ENCODE measurements at regions not wholly inside any gene's neighbourhood (a gene's known extent, or its start where the extent isn't known, plus 50 kb on each side); places are given as distances from the start of the nearest gene placed in this dataset.
"Not testable (repeated sequence)": the region's sequence is repeated elsewhere in the genome, so short reads cannot be mapped to it uniquely, and the experiment has no call there.

GRCh38 chr7:52253953-52254352 is 781.5 kb upstream of the POM121L12 start:
- DNase-seq = no peak

- no peak for DNase-seq
These were observed 785.7 kb upstream of the POM121L12 start for GRCh38 chr7:52249741-52250140.

GRCh38 chr7:52247518-52247917 is 787.9 kb upstream of the POM121L12 start:
- DNase-seq = no peak

GRCh38 chr7:52243685-52244084 is 791.7 kb upstream of the POM121L12 start:
- no peak for DNase-seq

DNA sequence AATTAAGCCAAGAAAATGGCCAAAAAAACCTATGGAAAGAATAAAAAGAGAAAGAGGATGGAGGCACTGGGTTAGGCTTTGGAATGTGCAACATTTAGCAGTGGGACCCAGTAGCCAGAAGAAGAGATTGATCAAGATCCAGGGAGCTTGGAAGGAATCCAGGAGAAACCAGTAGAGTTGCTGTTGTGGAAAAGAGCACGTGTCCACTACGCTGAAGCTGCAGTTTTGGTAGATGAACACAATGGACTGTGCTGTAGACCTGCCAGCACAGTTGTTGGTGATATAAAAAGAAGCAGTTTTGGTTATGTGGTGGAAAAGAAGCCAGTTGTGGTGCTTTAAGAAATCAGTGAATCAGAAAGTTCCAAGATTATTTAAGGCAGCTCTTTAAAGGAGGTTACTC is 802.2 kb upstream of the POM121L12 start:
- DNase-seq = no peak

GRCh38 chr7:52211930-52212329 is 823.5 kb upstream of the POM121L12 start:
- no peak for DNase-seq

DNA sequence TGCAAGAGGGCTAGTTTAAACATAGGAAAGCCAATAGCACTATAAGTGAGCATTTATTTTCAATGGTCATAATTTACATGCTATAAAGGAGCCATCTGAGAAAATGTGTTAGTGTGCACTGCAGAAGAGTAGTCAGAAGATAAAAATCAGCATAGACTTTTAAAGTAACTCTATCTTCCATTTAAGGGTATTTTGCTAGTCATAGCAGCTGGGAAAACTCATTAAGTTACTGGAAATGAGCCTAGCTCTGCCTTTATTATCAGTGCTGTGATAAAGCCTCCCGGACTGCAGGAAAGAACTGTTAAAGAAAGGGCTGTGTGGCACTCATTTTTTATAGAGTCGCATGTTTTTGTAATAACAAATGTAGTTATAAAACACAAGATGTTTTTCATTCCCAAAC is 825.8 kb upstream of the POM121L12 start:
- DNase-seq = no peak

- DNase-seq = no peak
These were observed 838.2 kb upstream of the POM121L12 start for GRCh38 chr7:52197221-52197620.

- no peak for DNase-seq
These were observed 839.8 kb upstream of the POM121L12 start for GRCh38 chr7:52195664-52196063.

DNA sequence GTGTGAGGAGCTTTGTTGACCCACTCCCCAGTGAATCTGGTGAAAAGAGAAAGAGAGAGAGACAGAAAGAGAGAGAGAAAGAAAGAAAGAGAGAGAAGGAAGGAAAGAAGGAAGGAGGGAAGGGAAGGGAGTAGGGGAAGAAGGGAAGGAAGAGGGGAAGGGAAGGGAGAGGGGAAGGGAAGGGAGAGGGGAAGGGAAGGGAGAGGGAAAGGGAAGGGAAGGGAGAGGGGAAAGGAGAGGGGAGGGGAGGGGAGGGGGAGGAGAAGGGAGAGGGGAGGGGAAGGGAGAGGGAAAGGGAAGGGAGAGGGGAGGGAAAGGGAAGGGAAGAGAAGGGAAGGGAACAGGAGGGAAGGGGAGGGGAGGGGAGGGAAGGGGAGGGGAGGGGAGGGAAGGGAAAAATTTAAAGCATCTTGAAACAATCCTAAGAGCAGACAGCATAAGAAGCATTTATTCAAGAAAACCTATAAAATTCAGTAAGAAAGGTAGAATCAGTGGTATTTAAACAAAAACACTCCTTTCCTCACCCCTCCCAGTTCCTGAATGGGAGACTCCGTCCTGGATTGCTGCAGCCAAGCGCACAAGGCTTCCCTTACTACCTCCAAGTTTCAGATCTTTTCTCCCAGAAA is 846.2 kb upstream of the POM121L12 start:
- no peak for DNase-seq

DNA sequence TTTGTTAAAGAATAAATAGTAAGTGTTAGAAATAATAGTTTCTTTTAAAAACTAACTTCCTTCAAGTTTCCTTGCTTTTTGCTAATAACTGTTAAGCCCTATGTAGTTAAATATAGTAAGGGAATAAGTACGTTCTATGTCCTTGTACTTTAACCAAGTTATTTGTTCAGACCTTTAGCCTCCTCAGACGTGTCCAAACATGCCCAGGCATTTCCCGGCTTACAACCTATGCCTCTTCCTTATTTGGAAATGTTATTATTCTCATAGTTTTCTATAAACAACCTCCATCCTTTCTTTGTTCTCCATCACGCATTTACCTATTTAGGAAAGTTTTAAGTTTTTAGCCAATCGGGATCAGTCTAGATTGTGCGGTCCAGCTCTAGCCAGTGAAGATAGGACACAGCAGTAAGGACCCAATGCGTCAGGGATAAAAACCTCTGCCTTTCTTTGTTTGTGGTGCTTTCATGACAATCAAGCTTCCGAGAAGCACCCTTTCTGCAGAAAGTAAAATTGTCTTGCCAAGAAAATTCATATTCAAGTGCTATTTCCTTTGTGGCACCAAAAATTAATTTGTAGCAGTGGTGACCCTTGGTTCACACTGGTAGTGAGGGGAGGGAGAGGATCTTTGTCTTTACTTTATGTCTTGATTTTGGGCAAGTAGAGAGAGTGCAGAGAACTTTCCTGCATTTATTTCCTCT is 851.3 kb upstream of the POM121L12 start:
- DNase-seq = no peak

- no peak for DNase-seq
These were observed 855.5 kb upstream of the POM121L12 start for GRCh38 chr7:52179934-52180333.

- DNase-seq = no peak
These were observed 851.5 kb upstream of the COBL start for GRCh38 chr7:52168085-52168484.

GRCh38 chr7:52163311-52163710 is 846.7 kb upstream of the COBL start:
- DNase-seq = no peak

GRCh38 chr7:52161483-52161882 is 844.9 kb upstream of the COBL start:
- DNase-seq = no peak

DNA sequence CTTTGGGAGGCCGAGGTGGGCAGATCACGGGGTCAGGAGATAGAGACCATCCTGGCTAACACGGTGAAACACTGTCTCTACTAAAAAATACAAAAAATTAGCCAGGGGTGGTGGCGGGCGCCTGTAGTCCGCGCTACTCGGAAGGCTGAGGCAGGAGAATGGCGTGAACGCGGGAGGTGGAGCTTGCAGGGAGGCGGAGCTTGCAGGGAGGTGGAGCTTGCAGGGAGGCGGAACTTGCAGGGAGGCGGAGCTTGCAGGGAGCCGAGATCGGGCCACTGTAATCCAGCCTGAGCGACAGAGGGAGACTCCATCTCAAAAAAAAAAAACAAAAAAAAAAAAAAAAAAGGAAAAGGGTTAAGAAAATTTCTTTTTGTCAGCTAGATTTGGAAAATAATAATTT is 842.8 kb upstream of the COBL start:
- DNase-seq = not testable (repeated sequence)

GRCh38 chr7:52154382-52154781 is 837.8 kb upstream of the COBL start:
- no peak for DNase-seq

DNA sequence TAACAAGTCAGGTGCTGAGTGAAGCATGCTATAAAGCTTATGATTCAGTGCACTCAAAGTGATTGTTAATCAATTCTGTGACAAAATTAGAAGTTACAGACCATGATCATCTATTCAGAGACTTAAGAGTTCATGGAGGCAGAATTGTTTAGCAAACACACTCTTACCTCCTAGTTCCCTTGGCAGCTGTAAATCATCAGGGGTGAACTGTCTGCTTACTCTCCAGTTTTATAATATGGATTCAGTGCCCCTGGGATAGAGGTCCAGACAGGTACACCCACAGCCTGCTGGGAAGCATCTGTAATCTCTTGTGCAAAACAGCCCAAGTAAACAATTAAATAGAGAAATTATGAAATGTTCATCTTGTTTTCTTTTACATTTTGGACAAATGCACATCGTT is 835.0 kb upstream of the COBL start:
- DNase-seq = no peak

- DNase-seq = no peak
These were observed 834.3 kb upstream of the COBL start for GRCh38 chr7:52150952-52151351.

- DNase-seq = no peak
These were observed 830.4 kb upstream of the COBL start for GRCh38 chr7:52146871-52147634.

DNA sequence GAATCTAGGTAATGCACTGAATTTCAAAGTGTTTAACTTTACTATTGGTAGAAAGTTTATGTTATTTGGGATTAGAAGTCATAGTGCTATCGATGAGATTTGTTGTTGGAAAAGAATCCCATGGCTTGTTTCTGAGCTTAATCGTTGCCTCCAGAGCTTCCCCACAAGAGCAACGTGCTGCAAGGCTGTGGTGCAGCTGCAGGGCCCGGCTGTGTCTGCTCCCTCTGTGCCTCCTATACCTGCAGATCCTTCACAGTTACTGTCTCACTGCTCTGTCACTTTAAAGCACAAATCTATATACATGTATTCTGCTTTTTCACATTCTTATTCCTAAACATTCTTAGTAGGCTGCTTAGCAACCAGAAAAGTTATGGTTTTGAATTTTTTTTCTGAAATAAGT is 826.6 kb upstream of the COBL start:
- no peak for DNase-seq

DNA sequence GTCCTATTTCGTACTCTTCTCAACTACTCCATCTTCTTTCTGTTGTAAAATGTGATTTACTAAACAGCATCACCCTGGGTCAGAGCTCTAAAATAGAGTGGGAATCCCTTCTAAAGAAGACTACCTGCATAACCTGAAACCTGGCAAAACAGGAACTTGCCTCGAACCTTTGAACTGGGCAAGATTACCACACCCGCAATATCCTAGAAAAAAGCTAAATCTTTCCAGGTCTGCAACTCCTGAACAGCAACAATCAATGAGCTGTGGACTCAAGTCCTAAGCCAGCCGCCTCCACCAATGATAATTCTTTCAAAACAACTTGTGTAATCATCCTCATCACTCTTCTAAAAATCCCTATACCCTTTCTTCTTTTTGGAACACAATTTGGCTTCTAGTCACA is 824.2 kb upstream of the COBL start:
- DNase-seq = no peak

GRCh38 chr7:52135403-52135802 is 818.8 kb upstream of the COBL start:
- DNase-seq = no peak

DNA sequence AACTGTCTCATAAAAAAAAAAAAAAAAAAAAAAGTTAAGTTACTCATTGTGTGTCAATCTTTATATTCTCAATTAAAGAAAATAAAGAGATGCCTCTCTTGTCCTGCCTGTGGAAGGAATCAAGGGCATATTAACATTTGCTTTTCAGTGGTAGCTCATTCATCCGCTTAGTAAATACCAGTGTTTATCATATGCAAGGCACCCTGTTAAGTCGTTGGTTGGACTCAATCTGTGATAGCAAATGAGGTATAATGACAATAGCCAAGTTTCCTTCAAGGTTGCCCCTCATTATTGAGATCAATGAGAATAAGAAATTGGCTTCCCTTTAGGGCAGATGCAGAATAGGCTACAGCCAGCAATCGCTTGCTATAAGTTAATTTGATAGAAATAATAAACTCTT is 812.7 kb upstream of the COBL start:
- no peak for DNase-seq
